IPS-NIHi7 (cell line): ENCODE measurements at regions not wholly inside any gene's neighbourhood (a gene's known extent, or its start where the extent isn't known, plus 50 kb on each side); places are given as distances from the start of the nearest gene placed in this dataset.
"Not testable (repeated sequence)": the region's sequence is repeated elsewhere in the genome, so short reads cannot be mapped to it uniquely, and the experiment has no call there.

ENCODE experiments used
- DNase-seq: peaks from one replicate; pipeline ENCODE4 v3.0.0; 2012; ENCODE audit warnings: mixed read lengths; ENCODE audit errors: extremely low spot score

- DNase-seq: no peak
Measured at GRCh38 chr2:107107351-107107750, 221.4 kb upstream of the ST6GAL2 start.

- no peak for DNase-seq
Measured at GRCh38 chr2:107108556-107108955, 222.6 kb upstream of the ST6GAL2 start.

GRCh38 chr2:107111623-107112022 lies 225.7 kb upstream of the ST6GAL2 start:
- DNase-seq: no peak

- DNase-seq: no peak
Measured at GRCh38 chr2:107112561-107112960, 226.6 kb upstream of the ST6GAL2 start.

- no peak for DNase-seq
Measured at GRCh38 chr2:107128381-107128780, 242.4 kb upstream of the ST6GAL2 start.

GRCh38 chr2:107132070-107132469 lies 246.1 kb upstream of the ST6GAL2 start:
- no peak for DNase-seq

- no peak for DNase-seq
Measured at GRCh38 chr2:107132746-107133145, 246.8 kb upstream of the ST6GAL2 start.

GRCh38 chr2:107133412-107133811 lies 247.4 kb upstream of the ST6GAL2 start:
- DNase-seq: no peak

GRCh38 chr2:107136733-107137132 lies 250.8 kb upstream of the ST6GAL2 start:
- no peak for DNase-seq

- no peak for DNase-seq
Measured at GRCh38 chr2:107137706-107138105, 251.7 kb upstream of the ST6GAL2 start.

- no peak for DNase-seq
Measured at GRCh38 chr2:107146181-107146580, 260.2 kb upstream of the ST6GAL2 start.

- not testable (repeated sequence) for DNase-seq
Measured at GRCh38 chr2:107146645-107147044, 260.7 kb upstream of the ST6GAL2 start.

- DNase-seq: no peak
Measured at GRCh38 chr2:107148055-107148454, 262.1 kb upstream of the ST6GAL2 start.

- no peak for DNase-seq
Measured at GRCh38 chr2:107148496-107148895, 262.5 kb upstream of the ST6GAL2 start.

GRCh38 chr2:107160640-107161239 lies 274.8 kb upstream of the ST6GAL2 start:
- no peak for DNase-seq

- DNase-seq: no peak
Measured at GRCh38 chr2:107168141-107168540, 282.2 kb upstream of the ST6GAL2 start.

- no peak for DNase-seq
Measured at GRCh38 chr2:107174171-107174570, 288.2 kb upstream of the ST6GAL2 start.

- no peak for DNase-seq
Measured at GRCh38 chr2:107182981-107183380, 297.0 kb upstream of the ST6GAL2 start.

GRCh38 chr2:107187870-107188269 lies 301.9 kb upstream of the ST6GAL2 start:
- no peak for DNase-seq

GRCh38 chr2:107195631-107196030 lies 309.7 kb upstream of the ST6GAL2 start:
- no peak for DNase-seq

- no peak for DNase-seq
Measured at GRCh38 chr2:107197594-107198294, 311.8 kb upstream of the ST6GAL2 start.

- DNase-seq: no peak
Measured at GRCh38 chr2:107202962-107203591, 317.1 kb upstream of the ST6GAL2 start.
